Dendritic cell treated with granulocyte-macrophage colony-stimulating factor and Interleukin-4, amounts not matched to agents 40 ng/mL and 50 ng/mL, for 4 days (primary cell): ENCODE measurements at regions not wholly inside any gene's neighbourhood (a gene's known extent, or its start where the extent isn't known, plus 50 kb on each side); places are given as distances from the start of the nearest gene placed in this dataset.

Experiments used
- H3K27ac Mint-ChIP-seq: one replicate; pipeline ENCODE4 v1.8.0; 2022; ENCODE audit warnings: mild to moderate bottlenecking, mixed read lengths
- H3K27me3 Mint-ChIP-seq: one replicate; pipeline ENCODE4 v1.8.0; 2022; ENCODE audit warnings: mild to moderate bottlenecking, mixed read lengths
- H3K36me3 Mint-ChIP-seq: one replicate; pipeline ENCODE4 v1.8.0; 2022; ENCODE audit warnings: low read depth, mixed read lengths
- H3K4me1 Mint-ChIP-seq: one replicate; pipeline ENCODE4 v1.8.0; 2022; ENCODE audit warnings: low read depth, mixed read lengths
- H3K4me3 Mint-ChIP-seq: one replicate; pipeline ENCODE4 v1.8.0; 2022; ENCODE audit warnings: mild to moderate bottlenecking, moderate library complexity, mixed read lengths
- H3K9me3 Mint-ChIP-seq: one replicate; pipeline ENCODE4 v1.8.0; 2022; ENCODE audit warnings: mixed read lengths
- intact Hi-C: fragments of 100-400 bp; cut with micrococcal nuclease; formaldehyde crosslinking; loops from one replicate; pipeline ENCODE4 v1.15.0; 2022

GRCh38 chr2:234835738-234836137, 116.1 kb upstream of the SH3BP4 start:
- Mint-ChIP-seq H3K27ac (no peak overlapping the region), H3K36me3 (no peaks in the 10 kb centered on the region), H3K9me3 (no peaks in the 10 kb centered on the region), H3K4me1 (no peaks in the 10 kb centered on the region), H3K4me3 (no peak overlapping the region), H3K27me3 (no peaks in the 10 kb centered on the region)
- intact Hi-C loops: loop anchor here (2.0 kb wide), 1 partner anchor 63 kb away; no protein-coding TSS in a partner anchor

DNA sequence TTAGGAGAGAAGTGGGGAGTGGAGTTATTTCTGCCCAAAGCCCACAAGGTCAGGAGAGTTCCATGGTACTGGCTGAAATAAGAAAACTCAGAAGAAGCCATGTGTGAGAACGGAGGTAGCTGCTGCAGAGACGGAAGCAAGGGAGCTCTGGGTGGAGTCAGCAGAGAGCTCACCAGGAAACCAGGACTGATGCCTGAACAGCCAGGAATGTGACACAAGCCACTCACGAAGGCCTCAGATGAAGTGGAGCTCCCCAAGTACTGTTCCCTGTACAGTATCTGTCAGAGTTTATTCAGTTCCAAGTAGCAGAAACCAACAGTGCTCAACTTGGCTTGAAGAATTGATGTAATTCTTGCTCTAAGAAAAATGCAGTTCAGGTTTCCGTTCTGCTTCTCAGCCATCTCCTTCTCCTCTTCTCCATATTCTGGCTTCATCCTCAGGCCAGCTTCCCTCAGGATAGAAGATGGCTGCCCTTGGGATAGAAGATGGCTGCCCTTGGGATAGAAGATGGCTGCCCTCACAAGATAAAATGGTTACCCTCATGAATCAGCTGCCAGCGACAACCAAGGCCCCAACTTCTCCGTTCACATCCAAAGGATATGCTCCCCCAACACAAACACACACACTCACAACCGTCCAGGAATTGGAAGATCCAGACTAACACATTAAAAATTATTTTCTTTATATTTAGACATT, 117.4 kb upstream of the SH3BP4 start:
- intact Hi-C loops: no loop called here
- H3K4me3 Mint-ChIP-seq: no peak overlapping the region
- H3K4me1 Mint-ChIP-seq: no peaks in the 10 kb centered on the region
- H3K27me3 Mint-ChIP-seq: no peaks in the 10 kb centered on the region
- H3K9me3 Mint-ChIP-seq: no peaks in the 10 kb centered on the region
- no peaks in the 10 kb centered on the region for H3K36me3 Mint-ChIP-seq
- no peak overlapping the region for H3K27ac Mint-ChIP-seq

DNA sequence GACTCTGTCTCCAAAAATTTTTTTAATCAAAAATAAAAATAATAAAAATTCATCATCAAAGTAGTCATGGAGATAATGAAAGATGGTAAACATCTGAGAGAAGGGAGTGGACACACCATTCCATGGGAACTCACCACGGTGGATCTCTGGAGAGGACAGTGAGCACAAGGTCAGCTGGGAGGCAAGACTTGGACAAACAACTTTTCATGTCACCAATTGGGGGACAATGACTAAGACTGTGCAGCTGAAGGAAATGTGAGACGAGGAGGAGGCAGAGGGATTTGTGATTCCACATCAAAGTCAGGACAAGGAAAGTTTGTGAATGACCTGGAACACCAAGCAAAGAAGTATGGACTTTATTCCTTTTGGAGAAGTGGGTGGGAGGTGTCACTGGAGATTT, 121.0 kb upstream of the SH3BP4 start:
- Mint-ChIP-seq H3K4me3 (no peak overlapping the region), H3K9me3 (no peaks in the 10 kb centered on the region), H3K27me3 (no peaks in the 10 kb centered on the region), H3K36me3 (no peaks in the 10 kb centered on the region), H3K4me1 (no peaks in the 10 kb centered on the region), H3K27ac (no peak overlapping the region)
- intact Hi-C loops: no loop called here

GRCh38 chr2:234829074-234829455, 122.8 kb upstream of the SH3BP4 start:
- H3K27ac Mint-ChIP-seq: no peak overlapping the region
- H3K36me3 Mint-ChIP-seq: no peaks in the 10 kb centered on the region
- no peak overlapping the region for H3K4me3 Mint-ChIP-seq
- H3K4me1 Mint-ChIP-seq: no peaks in the 10 kb centered on the region
- intact Hi-C loops: no loop called here
- no peaks in the 10 kb centered on the region for H3K9me3 Mint-ChIP-seq
- H3K27me3 Mint-ChIP-seq: no peaks in the 10 kb centered on the region

GRCh38 chr2:234828382-234829073, 123.3 kb upstream of the SH3BP4 start:
- no peaks in the 10 kb centered on the region for H3K36me3 Mint-ChIP-seq
- no peaks in the 10 kb centered on the region for H3K4me1 Mint-ChIP-seq
- H3K9me3 Mint-ChIP-seq: no peaks in the 10 kb centered on the region
- H3K27ac Mint-ChIP-seq: no peak overlapping the region
- no peaks in the 10 kb centered on the region for H3K27me3 Mint-ChIP-seq
- intact Hi-C loops: no loop called here
- H3K4me3 Mint-ChIP-seq: no peak overlapping the region

DNA sequence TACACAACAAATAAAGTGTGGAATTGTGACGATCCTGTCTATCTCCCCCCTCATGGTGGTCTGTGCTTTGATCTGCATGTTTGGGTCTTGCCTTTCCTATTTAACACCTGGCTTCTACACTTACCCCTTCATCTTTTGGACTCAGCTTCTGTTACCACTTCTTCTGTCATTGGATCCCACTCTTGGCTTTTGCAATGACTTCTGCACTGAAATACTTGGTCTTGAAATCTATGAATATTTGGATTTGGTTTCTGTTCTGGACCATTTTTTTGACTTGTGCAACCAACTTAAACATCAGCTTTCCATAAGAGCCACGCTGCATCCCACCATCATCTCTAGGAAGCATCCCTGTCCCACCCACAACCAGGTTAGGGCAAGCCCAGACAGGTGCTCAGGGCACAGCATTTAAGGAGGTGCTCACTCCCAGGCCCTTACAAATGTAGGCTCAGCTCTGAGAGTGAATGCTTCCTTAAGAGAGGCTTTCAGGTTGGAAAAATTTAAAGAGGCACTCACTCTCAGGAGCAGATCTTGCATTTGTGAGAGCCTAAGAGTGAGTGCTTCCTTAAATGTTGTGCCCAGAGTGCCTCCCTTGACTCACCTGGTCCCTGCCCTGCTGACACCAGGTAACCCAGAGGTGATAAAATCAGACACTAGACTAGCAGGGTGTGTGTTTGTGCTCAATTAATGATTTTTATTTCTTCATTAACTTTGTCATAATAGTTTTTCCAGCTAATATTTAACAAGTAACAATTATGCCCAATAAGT, 124.5 kb upstream of the SH3BP4 start:
- Mint-ChIP-seq H3K36me3 (no peaks in the 10 kb centered on the region), H3K4me1 (no peaks in the 10 kb centered on the region), H3K27me3 (no peaks in the 10 kb centered on the region), H3K27ac (no peak overlapping the region), H3K9me3 (no peaks in the 10 kb centered on the region), H3K4me3 (no peak overlapping the region)
- intact Hi-C loops: no loop called here

DNA sequence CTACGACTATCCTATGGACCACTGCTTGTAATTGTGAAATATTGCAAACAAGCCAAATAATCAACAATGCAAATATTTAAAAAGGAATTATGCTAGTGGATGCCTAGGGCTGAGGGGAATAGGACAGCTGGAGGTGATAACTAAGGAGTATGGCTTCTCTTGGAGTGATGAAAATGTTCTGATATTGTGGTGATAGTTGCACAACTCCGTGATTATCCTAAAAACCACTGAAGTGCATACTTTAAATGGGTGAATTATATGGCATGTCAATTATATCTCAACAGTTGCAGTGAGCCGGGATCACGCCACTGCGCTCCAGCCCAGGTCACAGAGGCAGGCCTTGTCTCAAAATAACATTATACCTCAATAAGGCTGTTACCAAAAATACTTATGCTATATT, 125.1 kb upstream of the SH3BP4 start:
- H3K4me1 Mint-ChIP-seq: no peaks in the 10 kb centered on the region
- no peak overlapping the region for H3K27ac Mint-ChIP-seq
- no peak overlapping the region for H3K4me3 Mint-ChIP-seq
- no peaks in the 10 kb centered on the region for H3K27me3 Mint-ChIP-seq
- H3K36me3 Mint-ChIP-seq: no peaks in the 10 kb centered on the region
- H3K9me3 Mint-ChIP-seq: no peaks in the 10 kb centered on the region
- intact Hi-C loops: no loop called here

DNA sequence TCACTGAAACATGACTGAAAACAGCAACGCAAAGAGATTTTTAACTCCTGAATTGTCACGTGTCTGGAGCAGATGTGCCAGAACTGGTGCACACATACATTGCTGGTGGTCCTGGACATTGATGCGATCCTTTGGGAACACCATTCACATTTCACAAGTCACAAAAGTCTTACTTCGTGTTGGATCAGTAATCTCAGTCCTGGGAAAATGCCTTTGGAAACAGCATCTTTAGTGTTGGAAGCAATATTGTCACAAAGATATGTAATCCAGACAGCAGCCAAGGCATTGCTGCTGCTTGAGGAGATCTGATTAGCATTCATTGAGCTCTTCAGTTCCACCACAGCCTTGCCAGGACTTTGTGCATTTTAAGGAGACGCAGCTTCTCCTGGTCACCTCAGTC, 126.2 kb upstream of the SH3BP4 start:
- intact Hi-C loops: no loop called here
- H3K27ac Mint-ChIP-seq: no peak overlapping the region
- H3K36me3 Mint-ChIP-seq: no peaks in the 10 kb centered on the region
- no peaks in the 10 kb centered on the region for H3K4me1 Mint-ChIP-seq
- H3K4me3 Mint-ChIP-seq: no peak overlapping the region
- no peaks in the 10 kb centered on the region for H3K27me3 Mint-ChIP-seq
- no peaks in the 10 kb centered on the region for H3K9me3 Mint-ChIP-seq

DNA sequence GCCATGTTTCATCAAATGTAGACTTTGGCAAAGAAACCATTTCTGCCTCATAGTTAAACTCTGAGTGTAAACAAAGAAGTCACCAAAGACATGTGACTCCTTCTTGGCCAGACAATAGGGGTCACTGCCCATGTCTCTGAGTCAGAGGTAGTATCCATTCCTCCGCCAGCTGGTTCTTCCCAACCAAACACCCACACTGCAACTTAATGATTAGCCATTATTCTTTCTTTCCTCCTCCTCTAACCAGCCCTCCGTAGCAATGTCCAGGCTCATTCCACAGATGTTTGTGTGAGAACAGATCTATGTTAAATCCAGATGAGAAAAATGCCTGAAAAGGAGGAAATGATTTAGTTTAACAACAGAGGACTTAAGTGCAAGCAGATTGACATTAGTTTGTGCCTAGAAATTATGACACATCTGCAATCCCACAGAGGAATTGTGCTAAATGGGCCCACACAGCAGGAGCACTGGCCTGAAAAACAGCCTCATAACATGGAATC, 127.9 kb upstream of the SH3BP4 start:
- H3K27me3 Mint-ChIP-seq: no peaks in the 10 kb centered on the region

GRCh38 chr2:234823196-234823876, 128.5 kb upstream of the SH3BP4 start:
- no peak overlapping the region for H3K4me3 Mint-ChIP-seq
- H3K4me1 Mint-ChIP-seq: no peaks in the 10 kb centered on the region
- no peak overlapping the region for H3K27ac Mint-ChIP-seq
- no peaks in the 10 kb centered on the region for H3K9me3 Mint-ChIP-seq
- no peaks in the 10 kb centered on the region for H3K27me3 Mint-ChIP-seq
- intact Hi-C loops: no loop called here
- no peaks in the 10 kb centered on the region for H3K36me3 Mint-ChIP-seq

More for the DNA sequence above, 127.9 kb upstream of the SH3BP4 start:
- Mint-ChIP-seq H3K36me3 (no peaks in the 10 kb centered on the region), H3K4me3 (no peak overlapping the region), H3K27ac (no peak overlapping the region), H3K9me3 (no peaks in the 10 kb centered on the region), H3K4me1 (no peaks in the 10 kb centered on the region)
- intact Hi-C loops: no loop called here

- no peaks in the 10 kb centered on the region for H3K4me1 Mint-ChIP-seq
- H3K27ac Mint-ChIP-seq: no peak overlapping the region
- no peaks in the 10 kb centered on the region for H3K36me3 Mint-ChIP-seq
- no peaks in the 10 kb centered on the region for H3K27me3 Mint-ChIP-seq
- H3K4me3 Mint-ChIP-seq: no peak overlapping the region
- intact Hi-C loops: no loop called here
- H3K9me3 Mint-ChIP-seq: no peaks in the 10 kb centered on the region
Measured at GRCh38 chr2:234821946-234822475, 129.8 kb upstream of the SH3BP4 start.

- intact Hi-C loops: no loop called here
- Mint-ChIP-seq H3K27ac (no peak overlapping the region), H3K36me3 (no peaks in the 10 kb centered on the region)
Measured at GRCh38 chr2:234818937-234819336, 132.9 kb upstream of the SH3BP4 start.

DNA sequence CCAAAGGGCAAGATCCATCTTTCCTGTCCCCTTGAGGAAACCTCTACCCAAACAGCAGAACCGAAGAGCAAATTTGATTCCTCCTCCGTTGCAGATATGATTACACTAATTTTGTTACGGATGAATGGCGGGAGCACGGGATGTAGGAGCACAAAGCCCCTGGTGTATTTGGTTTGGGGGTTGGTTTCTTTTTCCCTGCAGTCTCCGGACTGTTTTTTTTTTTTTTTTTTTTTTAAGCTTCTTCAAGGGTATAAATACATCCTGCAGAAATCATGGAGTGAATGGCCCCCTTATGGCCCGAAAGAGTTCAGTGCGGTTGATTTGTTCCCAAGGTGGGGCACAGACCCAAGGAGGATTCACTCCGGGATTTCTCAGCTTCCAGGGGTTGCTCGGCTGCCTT, 135.3 kb upstream of the SH3BP4 start:
- Mint-ChIP-seq H3K27me3 (peaks cover 2% of the 10 kb centered on the region), H3K4me1 (no peaks in the 10 kb centered on the region), H3K27ac (no peak overlapping the region), H3K4me3 (no peak overlapping the region), H3K9me3 (no peaks in the 10 kb centered on the region), H3K36me3 (no peaks in the 10 kb centered on the region)
- intact Hi-C loops: no loop called here

More at GRCh38 chr2:234818937-234819336, 132.9 kb upstream of the SH3BP4 start:
- Mint-ChIP-seq H3K9me3 (no peaks in the 10 kb centered on the region), H3K4me3 (no peak overlapping the region), H3K4me1 (no peaks in the 10 kb centered on the region), H3K27me3 (peaks cover 2% of the 10 kb centered on the region)
